Retinal pigment epithelial cell (primary cell): ENCODE measurements at regions not wholly inside any gene's neighbourhood (a gene's known extent, or its start where the extent isn't known, plus 50 kb on each side); places are given as distances from the start of the nearest gene placed in this dataset.
"Not testable (repeated sequence)": the region's sequence is repeated elsewhere in the genome, so short reads cannot be mapped to it uniquely, and the experiment has no call there.

Experiments
- DNase-seq: peaks from one replicate; pipeline ENCODE4 v3.0.0-alpha.2; 2010; ENCODE audit warnings: low read depth
- H3K4me3 ChIP-seq: 2 replicates; pipeline ENCODE4 v1.5.1; 2011; ENCODE audit warnings: mild to moderate bottlenecking, low read length, control low read depth, moderate library complexity
- CTCF ChIP-seq: conservative IDR thresholded peaks from 2 replicates; pipeline ENCODE4 v1.5.1; 2011; ENCODE audit warnings: low read depth, low read length, control low read depth, inconsistent platforms

DNA sequence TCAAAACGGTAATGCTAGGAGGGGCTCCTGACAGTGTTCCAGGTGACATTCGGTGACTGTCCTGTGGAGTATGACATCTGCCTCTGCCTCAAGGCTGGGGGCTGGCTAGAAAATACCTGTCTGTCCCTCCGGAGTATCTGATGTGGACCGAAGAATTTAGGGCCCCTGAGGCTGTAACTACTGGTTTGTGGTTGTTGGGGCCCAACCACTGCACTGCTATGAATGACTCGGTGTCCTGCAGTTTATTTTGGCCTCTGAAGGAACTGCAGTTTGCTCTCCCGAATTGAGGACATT lies 198.9 kb upstream of the CAND1 start:
- H3K4me3 ChIP-seq: peak overlapping the region; percentile 64
- TF ChIP-seq CTCF: no peak
- DNase-seq: no peak

- no peak for TF ChIP-seq CTCF
- no peak overlapping the region for H3K4me3 ChIP-seq
- DNase-seq: no peak
Observed at GRCh38 chr12:67070604-67071003, 198.6 kb upstream of the CAND1 start.

- DNase-seq, H3K4me3 ChIP-seq: not testable (repeated sequence)
Observed at GRCh38 chr12:67072281-67072680, 196.9 kb upstream of the CAND1 start.

DNA sequence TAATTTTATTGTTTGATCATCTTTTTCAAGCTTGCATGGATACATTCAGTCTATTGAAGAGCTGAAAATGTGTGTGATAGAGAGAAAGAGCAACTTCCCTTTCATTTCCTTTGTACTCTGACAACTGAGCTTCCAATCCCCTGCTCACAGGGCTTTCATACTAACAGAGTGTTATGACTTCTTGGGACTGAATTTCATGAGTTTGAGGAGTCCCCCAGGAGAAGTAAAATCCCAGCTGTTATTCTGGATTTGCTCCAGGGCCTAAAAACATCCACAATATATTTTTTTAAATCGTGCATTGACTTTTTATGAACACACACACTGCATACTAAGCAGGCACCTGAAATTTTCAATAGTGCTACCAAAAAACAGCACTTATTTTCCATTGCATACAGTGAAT lies 195.8 kb upstream of the CAND1 start:
- H3K4me3 ChIP-seq: no peak overlapping the region
- TF ChIP-seq CTCF: no peak
- DNase-seq: no peak

- no peak for DNase-seq
- TF ChIP-seq CTCF: no peak
- H3K4me3 ChIP-seq: no peak overlapping the region
Observed at GRCh38 chr12:67074072-67074471, 195.1 kb upstream of the CAND1 start.

DNA sequence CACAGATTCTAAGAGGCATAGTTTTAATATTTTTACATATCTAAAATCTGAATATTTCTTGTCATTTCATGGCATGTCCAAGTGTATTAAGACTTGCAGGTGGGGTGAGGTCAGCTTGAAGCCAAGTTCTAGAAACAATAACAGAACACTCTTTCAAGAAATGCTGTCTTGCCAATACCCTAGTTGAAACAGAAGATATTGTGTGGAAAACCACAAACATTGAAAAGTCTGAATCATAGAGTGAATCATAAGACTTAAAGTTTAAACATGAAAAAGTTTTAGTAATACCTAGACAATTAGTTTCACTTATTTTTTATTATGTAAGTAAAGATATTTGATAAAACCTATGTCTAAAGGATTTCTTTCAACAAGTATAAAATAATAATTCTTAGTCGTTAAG lies 191.5 kb upstream of the CAND1 start:
- peak; percentile 49 for DNase-seq

DNA sequence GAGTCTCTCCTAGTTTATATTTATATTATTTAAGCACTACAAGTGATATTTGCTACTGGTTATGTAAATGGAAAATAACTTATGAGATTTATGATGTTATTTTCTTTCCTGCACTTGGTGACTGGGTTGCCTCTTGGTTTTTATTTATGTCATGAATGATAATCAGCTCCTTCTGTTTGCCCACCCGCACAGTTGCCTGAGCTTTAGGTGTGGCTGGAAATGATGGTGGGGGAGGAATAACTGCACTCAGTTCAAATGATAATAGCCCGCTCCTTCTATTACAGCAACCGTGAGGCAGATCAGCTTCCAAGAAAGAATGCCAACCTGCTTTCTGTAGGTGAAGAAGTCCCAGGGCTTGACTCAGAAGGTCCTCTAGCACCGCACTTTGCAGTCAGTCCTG lies 190.2 kb upstream of the CAND1 start:
- H3K4me3 ChIP-seq: no peak overlapping the region
- DNase-seq: no peak
- no peak for TF ChIP-seq CTCF

More for the DNA sequence above, 191.5 kb upstream of the CAND1 start:
- TF ChIP-seq CTCF: no peak
- H3K4me3 ChIP-seq: no peak overlapping the region

- TF ChIP-seq CTCF: no peak
- DNase-seq: no peak
- H3K4me3 ChIP-seq: no peak overlapping the region
Observed at GRCh38 chr12:67080637-67081036, 188.5 kb upstream of the CAND1 start.
